RKO (cell line): ENCODE measurements at regions not wholly inside any gene's neighbourhood (a gene's known extent, or its start where the extent isn't known, plus 50 kb on each side); places are given as distances from the start of the nearest gene placed in this dataset.
"Not testable (repeated sequence)": the region's sequence is repeated elsewhere in the genome, so short reads cannot be mapped to it uniquely, and the experiment has no call there.

ENCODE experiments used
- DNase-seq: peaks from one replicate; pipeline ENCODE4 v3.0.0-alpha.2; 2016; ENCODE audit warnings: low spot score

DNA sequence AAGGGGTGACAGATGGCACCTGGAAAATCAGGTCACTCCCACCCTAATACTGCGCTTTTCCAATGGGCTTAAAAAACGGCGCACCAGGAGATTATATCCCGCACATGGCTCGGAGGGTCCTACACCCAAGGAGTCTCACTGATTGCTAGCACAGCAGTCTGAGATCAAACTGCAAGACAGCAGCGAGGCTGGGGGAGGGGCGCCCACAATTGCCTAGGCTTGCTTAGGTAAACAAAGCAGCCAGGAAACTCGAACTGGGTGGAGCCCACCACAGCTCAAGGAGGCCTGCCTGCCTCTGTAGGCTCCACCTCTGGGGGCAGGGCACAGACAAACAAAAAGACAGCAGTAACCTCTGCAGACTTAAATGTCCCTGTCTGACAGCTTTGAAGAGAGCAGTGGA lies 205.7 kb upstream of the HTR1E start:
- not testable (repeated sequence) for DNase-seq

DNA sequence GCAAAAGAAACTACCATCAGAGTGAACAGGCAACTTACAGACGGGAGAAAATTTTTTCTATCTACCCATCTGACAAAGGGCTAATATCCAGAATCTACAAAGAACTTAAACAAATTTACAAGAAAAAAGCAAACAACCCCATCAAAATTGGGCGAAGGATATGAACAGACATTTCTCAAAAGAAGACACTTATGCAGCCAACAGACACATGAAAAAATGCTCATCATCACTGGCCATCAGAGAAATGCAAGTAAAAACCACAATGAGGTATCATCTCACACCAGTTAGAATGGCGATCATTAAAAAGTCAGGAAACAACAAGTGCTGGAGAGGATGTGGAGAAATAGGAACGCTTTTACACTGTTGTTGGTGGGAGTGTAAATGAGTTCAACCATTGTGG lies 206.6 kb upstream of the HTR1E start:
- DNase-seq, result not testable (repeated sequence)

- no peak for DNase-seq
Observed at GRCh38 chr6:86730216-86730615, 207.1 kb upstream of the HTR1E start.

DNA sequence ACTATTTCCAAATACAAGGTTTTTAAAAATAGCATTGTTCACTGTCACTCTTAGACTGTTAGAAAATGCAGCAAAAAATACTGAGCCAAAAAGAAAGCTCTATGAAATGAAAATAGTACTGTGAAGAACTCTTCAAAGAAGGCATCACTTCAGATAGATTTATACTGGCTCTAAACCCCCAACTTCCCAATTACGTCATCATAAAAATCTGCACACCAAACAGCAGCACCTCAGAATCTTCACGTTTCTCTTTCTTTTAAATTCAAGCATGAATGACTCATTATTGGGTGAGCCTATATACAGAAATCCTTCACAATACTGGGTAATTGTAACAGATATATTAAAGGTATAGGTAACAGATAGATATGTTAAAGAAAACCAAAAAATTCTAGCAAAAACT lies 208.4 kb upstream of the HTR1E start:
- DNase-seq, result no peak

DNA sequence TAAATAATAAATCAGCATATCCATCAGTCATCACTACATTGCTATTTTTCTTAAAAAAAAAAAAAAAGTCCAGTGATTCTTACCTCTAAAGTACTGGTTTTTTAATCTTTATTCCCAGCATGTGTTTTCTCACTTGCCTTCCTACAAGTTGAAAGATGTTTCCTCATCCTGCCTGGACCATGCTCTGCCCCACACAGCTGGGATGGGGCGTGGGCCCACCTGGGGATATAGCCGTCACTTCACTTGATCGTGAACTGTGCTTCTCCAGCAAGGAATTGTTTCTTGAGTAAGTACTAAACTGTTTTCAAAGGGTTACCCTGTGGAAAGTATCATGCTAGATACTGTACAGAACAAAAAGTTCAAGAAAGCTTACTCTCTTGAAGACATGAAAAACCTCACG lies 212.6 kb upstream of the HTR1E start:
- DNase-seq, result no peak

DNA sequence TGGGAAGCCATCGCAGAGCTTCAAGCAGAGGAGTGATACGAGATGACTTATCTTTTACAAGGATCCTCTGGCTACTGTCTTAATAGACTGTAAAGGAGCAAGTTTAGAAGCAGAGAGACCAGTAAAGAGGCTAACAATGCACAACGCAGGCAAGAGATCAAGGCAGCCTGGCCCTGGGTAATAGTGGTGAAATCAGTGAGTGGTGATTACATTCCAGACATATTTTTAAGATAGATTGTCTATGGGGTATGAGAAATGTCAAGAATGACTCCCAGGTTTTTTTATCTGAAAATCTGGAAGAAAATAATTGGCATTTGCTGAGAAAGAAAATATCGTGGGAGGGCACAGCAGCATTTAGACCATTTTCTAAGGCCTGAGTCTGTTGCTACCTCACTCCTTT lies 213.6 kb upstream of the HTR1E start:
- no peak for DNase-seq

DNA sequence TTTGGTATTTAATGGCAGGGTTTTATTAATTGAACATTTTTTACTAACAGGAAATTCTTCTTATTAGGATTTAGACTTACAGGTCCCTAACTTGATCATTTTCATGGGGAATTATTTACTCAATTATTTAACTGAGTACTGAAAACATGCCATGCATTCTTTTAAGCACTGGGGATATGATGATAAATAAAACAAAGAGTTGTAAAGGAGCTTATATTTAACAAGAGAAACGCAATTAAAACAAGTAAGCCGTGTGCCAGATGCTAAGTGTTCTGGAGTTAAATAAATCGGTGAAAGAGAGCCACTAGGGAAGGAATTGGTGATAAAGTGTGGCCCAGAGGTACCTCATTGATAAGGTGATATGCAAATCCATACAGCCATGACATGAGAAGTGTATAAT lies 214.2 kb upstream of the HTR1E start:
- no peak for DNase-seq

GRCh38 chr6:86722131-86722530 lies 215.2 kb upstream of the HTR1E start:
- no peak for DNase-seq

GRCh38 chr6:86715676-86716075 lies 221.7 kb upstream of the HTR1E start:
- DNase-seq, result no peak

- no peak for DNase-seq
Observed at GRCh38 chr6:86712039-86712438, 225.3 kb upstream of the HTR1E start.

DNA sequence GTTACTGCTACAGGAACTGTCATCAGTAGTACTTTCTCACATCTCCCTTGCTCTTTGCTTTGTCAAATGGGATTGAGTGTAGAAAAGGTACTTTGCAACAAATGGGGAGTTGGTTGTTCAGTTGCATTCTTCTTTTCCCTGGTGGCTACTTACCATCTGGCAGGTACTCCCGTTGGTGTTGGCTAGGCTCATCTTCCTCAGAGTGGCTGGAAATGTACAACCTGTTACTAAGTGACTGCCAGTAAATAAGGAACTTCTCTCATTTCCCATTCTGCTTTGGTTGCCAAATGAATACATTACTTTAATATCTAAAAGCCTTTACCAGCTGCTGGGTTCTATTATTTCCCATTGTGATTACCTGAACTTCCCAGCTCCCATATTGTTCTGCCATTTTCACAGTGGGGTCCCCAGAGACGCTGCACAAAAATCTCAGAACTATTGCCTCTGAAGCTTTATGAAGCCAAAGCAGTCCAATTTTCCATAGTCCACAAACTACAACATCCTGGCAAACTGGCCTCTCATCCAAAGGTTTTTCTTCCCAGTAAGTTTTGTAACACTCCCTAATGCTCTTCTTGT lies 229.7 kb upstream of the HTR1E start:
- no peak for DNase-seq

- no peak for DNase-seq
Observed at GRCh38 chr6:86706449-86706848, 230.9 kb upstream of the HTR1E start.

- not testable (repeated sequence) for DNase-seq
Observed at GRCh38 chr6:86701228-86701627, 236.1 kb upstream of the HTR1E start.

- DNase-seq, result no peak
Observed at GRCh38 chr6:86686496-86686895, 250.8 kb upstream of the HTR1E start.

GRCh38 chr6:86685230-86685797 lies 252.0 kb upstream of the HTR1E start:
- no peak for DNase-seq

GRCh38 chr6:86683132-86683908 lies 254.0 kb upstream of the HTR1E start:
- DNase-seq, result no peak

GRCh38 chr6:86682297-86682696 lies 255.0 kb upstream of the HTR1E start:
- no peak for DNase-seq

- DNase-seq, result not testable (repeated sequence)
Observed at GRCh38 chr6:86681140-86681539, 256.2 kb upstream of the HTR1E start.

DNA sequence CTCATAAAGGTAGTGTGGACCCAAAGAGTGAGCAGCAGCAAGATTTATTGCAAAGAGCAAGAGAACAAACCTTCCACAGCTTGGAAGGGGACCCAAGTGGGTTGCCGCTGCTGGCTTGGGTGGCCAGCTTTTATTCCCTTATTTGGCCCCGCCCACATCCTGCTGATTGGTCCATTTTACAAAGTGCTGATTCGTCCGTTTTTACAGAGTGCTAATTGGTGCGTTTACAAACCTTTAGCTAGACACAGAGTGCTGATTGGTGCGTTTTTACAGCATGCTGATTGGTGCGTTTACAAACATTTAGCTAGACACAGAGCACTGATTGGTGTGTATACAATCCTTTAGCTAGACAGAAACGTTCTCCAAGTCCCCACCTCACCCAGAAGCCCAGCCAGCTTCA lies 265.2 kb upstream of the HTR1E start:
- not testable (repeated sequence) for DNase-seq

DNA sequence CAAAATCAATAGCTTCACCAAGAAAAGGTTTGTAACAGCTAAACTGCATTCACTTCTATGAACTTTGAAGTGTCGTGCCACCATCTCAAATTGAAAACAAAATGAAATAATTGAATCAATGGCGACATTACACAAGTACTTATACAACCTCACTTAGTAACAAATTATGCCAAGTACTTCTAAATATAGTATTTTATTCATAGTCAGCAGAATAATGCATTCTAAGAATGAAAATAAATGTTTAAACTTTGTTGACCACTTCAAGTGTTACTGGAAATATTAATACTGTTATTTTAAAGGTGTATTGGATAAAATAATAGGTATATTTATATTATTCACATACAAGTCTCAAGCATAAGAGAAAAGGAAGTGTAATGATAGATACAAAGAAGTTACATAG lies 280.1 kb upstream of the HTR1E start:
- no peak for DNase-seq

DNA sequence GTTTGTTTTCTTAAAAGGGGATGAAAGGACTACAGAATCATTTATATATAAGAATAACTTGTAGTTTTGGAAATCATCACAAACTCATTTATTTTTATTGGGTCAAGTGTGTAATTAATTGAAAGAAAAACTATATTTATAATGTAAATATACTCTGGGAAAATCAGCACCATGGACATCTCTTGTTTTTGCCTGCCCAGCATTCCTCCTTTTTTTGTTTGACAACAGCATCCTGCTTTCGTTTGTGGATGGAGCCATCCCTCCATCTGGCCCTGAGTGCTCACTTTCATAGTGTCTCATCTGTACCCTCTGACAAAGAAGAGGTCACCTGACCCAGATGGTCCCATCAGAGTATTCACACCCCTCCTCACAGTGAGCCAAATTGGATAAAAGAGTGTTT lies 308.2 kb upstream of the HTR1E start:
- DNase-seq, result no peak

GRCh38 chr6:86619428-86619827 lies 317.9 kb upstream of the HTR1E start:
- DNase-seq, result no peak

DNA sequence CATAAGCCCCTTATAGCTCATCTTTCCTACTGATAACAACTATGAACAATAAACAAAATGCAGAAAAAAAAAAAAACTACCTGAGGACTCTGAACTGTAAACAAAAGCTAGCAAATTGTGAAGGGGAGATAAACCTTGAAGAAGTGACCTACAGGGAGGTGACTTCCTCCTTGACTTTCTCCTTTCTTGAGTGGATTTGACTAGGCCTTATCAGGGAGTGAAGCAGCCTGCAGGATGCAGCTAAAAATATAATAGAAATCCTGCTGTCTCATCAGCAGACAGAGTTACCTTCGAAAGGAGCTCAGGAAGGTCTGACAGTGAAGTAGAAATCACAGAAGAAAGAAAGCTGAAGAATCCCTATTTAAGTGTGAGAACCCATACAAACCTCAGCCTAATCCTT lies 322.0 kb upstream of the HTR1E start:
- no peak for DNase-seq
